ENCODE measurements at regions not wholly inside any gene's neighbourhood (a gene's known extent, or its start where the extent isn't known, plus 50 kb on each side); places are given as distances from the start of the nearest gene placed in this dataset.
"Not testable (repeated sequence)": the region's sequence is repeated elsewhere in the genome, so short reads cannot be mapped to it uniquely, and the experiment has no call there.

DNA sequence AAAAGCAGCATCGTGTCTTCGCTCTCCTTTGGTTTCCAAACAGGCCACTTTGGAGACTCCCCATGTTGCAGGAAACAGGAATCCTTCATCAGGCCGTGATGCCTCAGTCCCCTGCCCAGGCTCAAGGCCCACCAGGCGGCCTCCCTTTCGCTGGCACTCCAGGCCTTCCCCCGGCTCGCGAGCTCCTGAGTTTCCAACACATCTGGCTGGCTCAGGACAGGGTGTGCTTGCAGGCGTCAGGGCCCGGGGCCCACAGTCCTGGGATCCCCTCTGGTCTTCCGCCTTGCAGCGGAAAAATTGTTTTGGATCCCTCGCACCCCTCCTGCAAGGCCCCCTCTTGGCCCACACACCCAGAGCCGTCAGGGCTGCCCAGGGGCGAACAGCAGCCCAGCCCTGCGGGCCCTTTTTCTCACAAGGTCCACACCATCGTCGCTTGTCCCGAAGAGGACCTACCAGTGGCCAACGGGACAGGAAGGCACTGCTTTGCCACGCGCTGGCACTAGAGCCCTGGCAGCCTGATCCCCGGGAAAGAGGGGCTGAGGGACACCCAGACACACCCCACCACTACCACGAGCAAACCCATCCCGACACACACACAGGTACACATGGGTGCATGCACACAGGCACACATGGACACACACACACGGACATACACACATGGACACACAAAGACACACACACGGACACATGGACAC, 1930.9 kb upstream of the DEFB115 start:
- ChIA-PET CTCF (no interaction called here), POLR2A (no interaction called here)
- DNase-seq (ENCODE audit: extremely low spot score) = peak; percentile 30
- no peak for TF ChIP-seq CTCF (IDR thresholded peaks at IDR 0.05; ENCODE audit: control extremely low read depth, extremely low read depth, low read depth, missing control alignments)

GRCh38 chr20:29327600-29328420, 1929.7 kb upstream of the DEFB115 start:
- POLR2A ChIA-PET; CTCF ChIA-PET; DNase-seq (ENCODE audit: extremely low spot score): not testable (repeated sequence)
- peak; percentile 17 for TF ChIP-seq CTCF (IDR thresholded peaks at IDR 0.05; ENCODE audit: control extremely low read depth, extremely low read depth, low read depth, missing control alignments)

DNA sequence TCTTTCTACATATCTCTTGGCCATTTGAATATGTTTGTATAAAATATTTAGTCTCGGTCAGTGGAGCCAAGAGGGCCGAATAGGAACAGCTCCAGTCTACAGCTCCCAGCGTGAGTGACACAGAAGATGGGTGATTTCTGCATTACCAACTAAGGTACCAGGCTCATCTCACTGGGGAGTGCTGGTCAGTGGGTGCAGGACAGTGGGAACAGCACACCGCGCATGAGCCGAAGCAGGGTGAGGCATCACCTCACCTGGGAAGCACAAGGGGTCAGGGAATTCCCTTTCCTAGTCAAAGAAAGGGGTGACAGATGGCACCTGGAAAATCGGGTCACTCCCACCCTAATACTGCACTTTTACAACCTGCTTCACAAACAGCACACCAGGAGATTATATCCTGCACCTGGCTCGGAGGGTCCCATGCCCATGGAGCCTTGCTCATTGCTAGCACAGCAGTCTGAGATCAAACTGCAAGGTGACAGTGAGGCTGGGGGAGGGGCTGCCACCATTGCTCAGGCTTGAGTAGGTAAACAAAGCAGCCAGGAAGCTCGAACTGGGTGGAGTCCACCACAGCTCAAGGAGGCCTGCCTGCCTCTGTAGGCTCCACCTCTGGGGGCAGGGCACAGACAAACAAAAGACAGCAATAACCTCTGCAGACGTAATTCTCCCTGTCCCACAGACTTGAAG, 1926.9 kb upstream of the DEFB115 start:
- POLR2A ChIA-PET; DNase-seq (ENCODE audit: extremely low spot score); CTCF ChIA-PET: not testable (repeated sequence)

- no peak for DNase-seq (ENCODE audit: extremely low spot score)
- no peak for TF ChIP-seq CTCF (IDR thresholded peaks at IDR 0.05; ENCODE audit: control extremely low read depth, extremely low read depth, low read depth, missing control alignments)
- CTCF ChIA-PET = no interaction called here
- POLR2A ChIA-PET = no interaction called here
These were observed 1907.6 kb upstream of the DEFB115 start for GRCh38 chr20:29349836-29350235.

GRCh38 chr20:29375937-29376336, 1881.5 kb upstream of the DEFB115 start:
- CTCF ChIA-PET; POLR2A ChIA-PET; DNase-seq (ENCODE audit: extremely low spot score): not testable (repeated sequence)

- CTCF ChIA-PET = interaction anchor here (0.9 kb wide), 1 partner anchor 14 kb away, joined by 3 read pairs; no protein-coding TSS in a partner anchor
- POLR2A ChIA-PET; DNase-seq (ENCODE audit: extremely low spot score): not testable (repeated sequence)
These were observed 1864.6 kb upstream of the DEFB115 start for GRCh38 chr20:29392853-29393252.

GRCh38 chr20:29408034-29408695, 1849.3 kb upstream of the DEFB115 start:
- no peak for TF ChIP-seq CTCF (IDR thresholded peaks at IDR 0.05; ENCODE audit: control extremely low read depth, extremely low read depth, low read depth, missing control alignments)
- POLR2A ChIA-PET = no interaction called here
- CTCF ChIA-PET = no interaction called here
- DNase-seq (ENCODE audit: extremely low spot score) = peak; percentile 17

- POLR2A ChIA-PET; DNase-seq (ENCODE audit: extremely low spot score); CTCF ChIA-PET: not testable (repeated sequence)
These were observed 1848.8 kb upstream of the DEFB115 start for GRCh38 chr20:29408707-29409106.

DNA sequence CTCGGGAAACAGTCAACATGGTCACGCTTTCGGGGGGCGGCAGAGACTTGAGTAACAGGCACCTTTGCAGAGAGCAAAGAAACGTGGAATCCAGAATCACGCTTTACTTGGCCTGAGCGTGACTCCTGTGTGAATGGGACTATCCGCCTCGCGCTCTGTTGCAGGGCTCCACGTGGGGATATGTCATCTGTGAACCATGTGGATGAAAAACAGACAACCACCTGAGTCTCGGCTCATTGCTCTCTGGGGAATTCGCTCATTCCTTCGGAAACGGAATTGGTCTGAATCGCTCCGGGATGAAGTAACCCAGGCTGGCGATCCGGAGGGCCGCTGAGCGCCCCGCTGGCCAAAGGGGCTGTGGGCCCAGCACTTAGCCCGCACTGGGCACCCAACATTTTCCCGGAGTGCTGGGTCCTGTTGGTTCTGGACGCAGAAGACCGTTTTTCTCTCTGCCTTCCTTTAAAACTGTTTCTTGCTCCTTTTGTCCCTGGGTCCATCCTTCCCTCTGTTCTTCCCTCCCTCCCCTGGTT, 1848.2 kb upstream of the DEFB115 start:
- CTCF ChIA-PET, POLR2A ChIA-PET: not testable (repeated sequence)
- peak; percentile 12 for DNase-seq (ENCODE audit: extremely low spot score)
